WTC11 (cell line): ENCODE measurements at regions not wholly inside any gene's neighbourhood (a gene's known extent, or its start where the extent isn't known, plus 50 kb on each side); places are given as distances from the start of the nearest gene placed in this dataset.

ENCODE experiments used
- ATAC-seq: fragments of 200-7000 bp; cut with Tn5 transposase; 2 replicates; pipeline ENCODE4 v1.10.0; 2021; ENCODE audit warnings: mild to moderate bottlenecking, moderate library complexity
- CTCF ChIA-PET: fragments of 300-600 bp; sonication (Branson Sonifier 250); formaldehyde crosslinking; loops from one replicate; lab custom pipeline; 2021; ENCODE audit warnings: antibody characterized with exemption; lab: Charles Lee
- POLR2A ChIA-PET: fragments of 350-600 bp; sonication (Branson Sonifier 250); formaldehyde crosslinking; loops from one replicate; lab custom pipeline; 2021; ENCODE audit warnings: antibody characterized with exemption; lab: Charles Lee
- DNase-seq: peaks from one replicate; pipeline ENCODE4 v3.0.0; 2021; ENCODE audit warnings: low spot score
- H3K27ac Mint-ChIP-seq: 2 replicates; pipeline ENCODE4 v1.8.0; 2021; ENCODE audit warnings: mixed read lengths
- H3K27me3 Mint-ChIP-seq: 2 replicates; pipeline ENCODE4 v1.8.0; 2021; ENCODE audit warnings: low read depth, mild to moderate bottlenecking, moderate library complexity, mixed read lengths
- H3K36me3 Mint-ChIP-seq: 2 replicates; pipeline ENCODE4 v1.8.0; 2021; ENCODE audit warnings: mixed read lengths
- H3K4me1 Mint-ChIP-seq: 2 replicates; pipeline ENCODE4 v1.8.0; 2022; ENCODE audit warnings: mixed read lengths
- H3K4me3 Mint-ChIP-seq: 2 replicates; pipeline ENCODE4 v1.8.0; 2021; ENCODE audit warnings: mild to moderate bottlenecking, moderate library complexity, mixed read lengths
- H3K9me3 Mint-ChIP-seq: 2 replicates; pipeline ENCODE4 v1.8.0; 2021; ENCODE audit warnings: mixed read lengths
- CDX4 ChIP-seq: fragments of 250-450 bp; sonication (Bioruptor Pico); IDR thresholded peaks from 2 replicates; pipeline ENCODE4 v1.9.0; 2021; ENCODE audit warnings: moderate library complexity, mild to moderate bottlenecking, inconsistent platforms, borderline replicate concordance
- CREM ChIP-seq: sonication (generic); formaldehyde crosslinking; IDR thresholded peaks from 2 replicates; pipeline ENCODE4 v1.8.1; 2022; ENCODE audit warnings: mild to moderate bottlenecking, missing genetic modification reagents, moderate library complexity
- EMX1 ChIP-seq: fragments of 250-450 bp; sonication (Bioruptor Pico); IDR thresholded peaks from 2 replicates; pipeline ENCODE4 v1.8.0; 2021; ENCODE audit warnings: mild to moderate bottlenecking
- FOXK1 ChIP-seq: sonication (generic); formaldehyde crosslinking; IDR thresholded peaks from 2 replicates; pipeline ENCODE4 v1.8.0; 2022; ENCODE audit warnings: mild to moderate bottlenecking, moderate library complexity, missing genetic modification reagents
- GRHL2 ChIP-seq: fragments of 250-450 bp; sonication (Bioruptor Pico); IDR thresholded peaks from 2 replicates; pipeline ENCODE4 v1.8.0; 2022; ENCODE audit warnings: mild to moderate bottlenecking, moderate library complexity; ENCODE audit not compliant: insufficient replicate concordance, severe bottlenecking
- HMGXB4 ChIP-seq: sonication (generic); formaldehyde crosslinking; IDR thresholded peaks from 2 replicates; pipeline ENCODE4 v1.8.1; 2023; ENCODE audit warnings: mild to moderate bottlenecking, moderate library complexity, missing genetic modification reagents
- IRF2 ChIP-seq: sonication (generic); formaldehyde crosslinking; IDR thresholded peaks from 2 replicates; pipeline ENCODE4 v1.8.0; 2022; ENCODE audit warnings: low read depth, missing genetic modification reagents, borderline replicate concordance
- OVOL2 ChIP-seq: fragments of 250-450 bp; sonication (Bioruptor Pico); IDR thresholded peaks from 2 replicates; pipeline ENCODE4 v1.9.0; 2021; ENCODE audit warnings: mild to moderate bottlenecking, borderline replicate concordance
- SP1 ChIP-seq: sonication (generic); formaldehyde crosslinking; conservative IDR thresholded peaks from 2 replicates; pipeline ENCODE4 v1.8.1; 2022; ENCODE audit warnings: missing genetic modification reagents
- ZNF317 ChIP-seq: sonication (generic); formaldehyde crosslinking; IDR thresholded peaks from 2 replicates; pipeline ENCODE4 v1.8.1; 2023; ENCODE audit warnings: low read depth, mild to moderate bottlenecking, moderate library complexity, missing genetic modification reagents, borderline replicate concordance
- TF ChIP-seq, protein P1 (sequence below): fragments of 250-450 bp; sonication (Bioruptor Pico); conservative IDR thresholded peaks from 2 replicates; pipeline ENCODE4 v1.9.0; 2021; ENCODE audit warnings: mild to moderate bottlenecking
- TF ChIP-seq, protein P2 (sequence below): fragments of 200-600 bp; IDR thresholded peaks from 2 replicates; pipeline ENCODE4 v1.8.0; 2022; ENCODE audit warnings: antibody characterized with exemption
- TF ChIP-seq, protein P3 (sequence below): sonication (generic); formaldehyde crosslinking; IDR thresholded peaks from 2 replicates; pipeline ENCODE4 v1.8.1; 2023; ENCODE audit warnings: mild to moderate bottlenecking, missing genetic modification reagents, moderate library complexity
- TF ChIP-seq, protein P4 (sequence below): fragments of 250-450 bp; sonication (Bioruptor Pico); IDR thresholded peaks from 2 replicates; pipeline ENCODE4 v2.1.2; 2022; ENCODE audit warnings: mild to moderate bottlenecking, moderate library complexity
- TF ChIP-seq, protein P5 (sequence below): sonication (generic); formaldehyde crosslinking; IDR thresholded peaks from 2 replicates; pipeline ENCODE4 v1.8.0; 2023; ENCODE audit warnings: missing genetic modification reagents

DNA sequence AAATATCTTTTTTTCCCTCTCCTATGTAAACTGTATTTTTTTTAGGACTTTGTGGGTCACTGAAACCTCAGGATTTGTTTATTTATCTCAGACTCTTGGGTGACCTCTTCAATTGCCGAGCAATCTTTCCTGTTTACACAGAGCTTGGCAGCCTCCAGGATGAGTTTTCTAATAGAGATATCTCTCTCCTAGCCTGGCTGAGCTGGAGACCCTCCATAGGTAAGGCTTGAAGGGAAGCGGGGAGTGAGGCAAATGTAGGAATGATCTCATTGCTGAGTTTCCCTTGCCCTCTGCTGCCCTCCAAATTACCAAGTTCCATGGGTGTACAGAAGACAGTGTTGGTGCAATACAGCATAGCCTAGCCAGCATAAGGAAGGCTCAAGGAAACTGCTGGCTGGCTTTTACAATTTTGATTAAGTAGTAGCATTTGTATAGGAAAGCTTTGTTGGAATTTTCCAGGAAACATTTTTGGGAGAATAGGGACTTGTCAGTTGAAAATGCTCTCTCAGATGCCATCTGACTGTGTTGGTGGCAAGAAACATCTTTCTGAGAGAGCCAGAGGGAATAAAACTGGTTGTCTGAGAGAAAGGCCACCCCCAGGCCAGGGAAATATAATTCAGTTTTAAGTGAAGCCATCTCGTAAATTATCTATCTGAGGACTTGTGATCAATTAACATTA, 116.0 kb downstream of the NMUR2 start:
- no peaks in the 10 kb centered on the region for H3K36me3 Mint-ChIP-seq
- POLR2A ChIA-PET = interaction anchor here (0.7 kb wide), 1 partner anchor 61 kb away, joined by 3 read pairs; no protein-coding TSS in a partner anchor

GRCh38 chr5:152288499-152288898, 116.6 kb downstream of the NMUR2 start:
- Mint-ChIP-seq H3K9me3 (no peaks in the 10 kb centered on the region), H3K36me3 (no peaks in the 10 kb centered on the region), H3K27me3 (no peaks in the 10 kb centered on the region), H3K4me3 (no peak overlapping the region), H3K27ac (no peak overlapping the region), H3K4me1 (0 out of 2 replicates have a peak, but pooled peaks cover 2% of the 10 kb centered on the region)
- ATAC-seq = no peak
- TF ChIP-seq, protein P1, sequence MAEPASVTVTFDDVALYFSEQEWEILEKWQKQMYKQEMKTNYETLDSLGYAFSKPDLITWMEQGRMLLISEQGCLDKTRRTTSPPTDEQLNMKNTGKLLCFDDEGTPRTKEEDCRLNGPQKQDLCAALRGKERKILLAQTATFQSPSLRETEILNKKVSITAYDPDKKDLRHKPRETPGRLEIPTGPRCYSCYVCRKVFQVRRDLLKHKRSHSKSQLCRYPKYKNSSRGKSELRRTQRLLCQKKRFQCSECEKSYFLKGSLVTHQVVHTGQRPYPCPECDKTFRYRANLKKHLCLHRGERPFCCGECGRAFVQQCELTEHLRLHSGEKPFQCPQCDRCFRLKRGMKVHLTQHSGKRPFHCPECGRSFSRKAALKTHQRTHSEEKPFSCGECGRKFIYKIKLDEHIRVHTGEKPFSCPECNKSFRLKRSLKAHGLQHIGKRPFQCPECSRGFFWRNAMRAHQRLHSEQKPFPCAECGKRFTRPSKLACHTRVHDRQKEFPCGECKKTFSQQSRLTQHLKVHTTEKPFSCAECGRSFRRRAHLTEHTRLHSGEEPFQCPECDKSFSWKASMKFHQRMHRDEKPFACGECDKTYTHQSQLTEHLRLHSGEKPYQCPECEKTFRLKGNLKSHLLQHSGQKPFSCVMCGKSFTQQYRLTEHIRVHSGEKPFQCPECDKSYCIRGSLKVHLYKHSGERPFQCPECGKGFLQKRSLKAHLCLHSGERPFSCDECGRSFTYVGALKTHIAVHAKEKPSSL (CRISPR knock-in tag) = no peak
- no peak for TF ChIP-seq CREM (CRISPR knock-in tag)
- TF ChIP-seq EMX1 (CRISPR knock-in tag) = no peak
- TF ChIP-seq SP1 (CRISPR knock-in tag) = no peak
- POLR2A ChIA-PET = no interaction called here
- DNase-seq = no peak
- CTCF ChIA-PET = no interaction called here

More for the DNA sequence above, 116.0 kb downstream of the NMUR2 start:
- Mint-ChIP-seq H3K27ac (no peak overlapping the region), H3K27me3 (no peaks in the 10 kb centered on the region), H3K4me3 (no peak overlapping the region), H3K9me3 (no peaks in the 10 kb centered on the region), H3K4me1 (0 out of 2 replicates have a peak, but pooled peaks cover 2% of the 10 kb centered on the region)
- CTCF ChIA-PET = no interaction called here
- TF ChIP-seq, protein P2, sequence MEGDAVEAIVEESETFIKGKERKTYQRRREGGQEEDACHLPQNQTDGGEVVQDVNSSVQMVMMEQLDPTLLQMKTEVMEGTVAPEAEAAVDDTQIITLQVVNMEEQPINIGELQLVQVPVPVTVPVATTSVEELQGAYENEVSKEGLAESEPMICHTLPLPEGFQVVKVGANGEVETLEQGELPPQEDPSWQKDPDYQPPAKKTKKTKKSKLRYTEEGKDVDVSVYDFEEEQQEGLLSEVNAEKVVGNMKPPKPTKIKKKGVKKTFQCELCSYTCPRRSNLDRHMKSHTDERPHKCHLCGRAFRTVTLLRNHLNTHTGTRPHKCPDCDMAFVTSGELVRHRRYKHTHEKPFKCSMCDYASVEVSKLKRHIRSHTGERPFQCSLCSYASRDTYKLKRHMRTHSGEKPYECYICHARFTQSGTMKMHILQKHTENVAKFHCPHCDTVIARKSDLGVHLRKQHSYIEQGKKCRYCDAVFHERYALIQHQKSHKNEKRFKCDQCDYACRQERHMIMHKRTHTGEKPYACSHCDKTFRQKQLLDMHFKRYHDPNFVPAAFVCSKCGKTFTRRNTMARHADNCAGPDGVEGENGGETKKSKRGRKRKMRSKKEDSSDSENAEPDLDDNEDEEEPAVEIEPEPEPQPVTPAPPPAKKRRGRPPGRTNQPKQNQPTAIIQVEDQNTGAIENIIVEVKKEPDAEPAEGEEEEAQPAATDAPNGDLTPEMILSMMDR = no peak
- TF ChIP-seq, protein P3, sequence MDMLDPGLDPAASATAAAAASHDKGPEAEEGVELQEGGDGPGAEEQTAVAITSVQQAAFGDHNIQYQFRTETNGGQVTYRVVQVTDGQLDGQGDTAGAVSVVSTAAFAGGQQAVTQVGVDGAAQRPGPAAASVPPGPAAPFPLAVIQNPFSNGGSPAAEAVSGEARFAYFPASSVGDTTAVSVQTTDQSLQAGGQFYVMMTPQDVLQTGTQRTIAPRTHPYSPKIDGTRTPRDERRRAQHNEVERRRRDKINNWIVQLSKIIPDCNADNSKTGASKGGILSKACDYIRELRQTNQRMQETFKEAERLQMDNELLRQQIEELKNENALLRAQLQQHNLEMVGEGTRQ (CRISPR knock-in tag) = no peak
- TF ChIP-seq FOXK1 (no peak), IRF2 (CRISPR knock-in tag) (no peak), GRHL2 (CRISPR knock-in tag) (no peak), CDX4 (CRISPR knock-in tag) (no peak), HMGXB4 (no peak), ZNF317 (CRISPR knock-in tag) (no peak), OVOL2 (CRISPR knock-in tag) (no peak)
- TF ChIP-seq, protein P4, sequence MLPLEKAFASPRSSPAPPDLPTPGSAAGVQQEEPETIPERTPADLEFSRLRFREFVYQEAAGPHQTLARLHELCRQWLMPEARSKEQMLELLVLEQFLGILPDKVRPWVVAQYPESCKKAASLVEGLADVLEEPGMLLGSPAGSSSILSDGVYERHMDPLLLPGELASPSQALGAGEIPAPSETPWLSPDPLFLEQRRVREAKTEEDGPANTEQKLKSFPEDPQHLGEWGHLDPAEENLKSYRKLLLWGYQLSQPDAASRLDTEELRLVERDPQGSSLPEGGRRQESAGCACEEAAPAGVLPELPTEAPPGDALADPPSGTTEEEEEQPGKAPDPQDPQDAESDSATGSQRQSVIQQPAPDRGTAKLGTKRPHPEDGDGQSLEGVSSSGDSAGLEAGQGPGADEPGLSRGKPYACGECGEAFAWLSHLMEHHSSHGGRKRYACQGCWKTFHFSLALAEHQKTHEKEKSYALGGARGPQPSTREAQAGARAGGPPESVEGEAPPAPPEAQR (CRISPR knock-in tag) = no peak
- TF ChIP-seq, protein P5, sequence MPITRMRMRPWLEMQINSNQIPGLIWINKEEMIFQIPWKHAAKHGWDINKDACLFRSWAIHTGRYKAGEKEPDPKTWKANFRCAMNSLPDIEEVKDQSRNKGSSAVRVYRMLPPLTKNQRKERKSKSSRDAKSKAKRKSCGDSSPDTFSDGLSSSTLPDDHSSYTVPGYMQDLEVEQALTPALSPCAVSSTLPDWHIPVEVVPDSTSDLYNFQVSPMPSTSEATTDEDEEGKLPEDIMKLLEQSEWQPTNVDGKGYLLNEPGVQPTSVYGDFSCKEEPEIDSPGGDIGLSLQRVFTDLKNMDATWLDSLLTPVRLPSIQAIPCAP = no peak
- ATAC-seq (no peak), DNase-seq (no peak)
